ENCODE measurements at regions not wholly inside any gene's neighbourhood (a gene's known extent, or its start where the extent isn't known, plus 50 kb on each side); places are given as distances from the start of the nearest gene placed in this dataset.

DNA sequence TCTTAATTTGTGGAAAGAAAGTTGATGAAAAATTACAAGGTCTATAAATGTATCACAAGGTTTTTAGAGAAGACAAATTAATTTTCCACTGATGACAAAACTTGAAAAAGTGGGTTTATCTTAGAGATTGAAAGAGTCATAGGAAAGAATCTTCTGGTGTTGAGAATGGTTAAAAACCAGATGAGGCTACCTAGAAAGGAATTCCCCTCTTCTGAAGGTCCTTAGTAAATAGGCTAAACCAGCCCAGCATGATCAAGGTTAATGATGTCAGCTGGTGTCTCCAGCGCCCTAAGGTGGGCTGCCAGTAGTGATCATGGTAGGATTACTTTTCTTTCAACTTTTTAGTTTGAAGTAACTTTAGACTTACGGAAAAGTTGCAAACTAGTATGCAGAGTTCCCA is 71.8 kb upstream of the PGRMC2 start:
- TF ChIP-seq, protein P1, sequence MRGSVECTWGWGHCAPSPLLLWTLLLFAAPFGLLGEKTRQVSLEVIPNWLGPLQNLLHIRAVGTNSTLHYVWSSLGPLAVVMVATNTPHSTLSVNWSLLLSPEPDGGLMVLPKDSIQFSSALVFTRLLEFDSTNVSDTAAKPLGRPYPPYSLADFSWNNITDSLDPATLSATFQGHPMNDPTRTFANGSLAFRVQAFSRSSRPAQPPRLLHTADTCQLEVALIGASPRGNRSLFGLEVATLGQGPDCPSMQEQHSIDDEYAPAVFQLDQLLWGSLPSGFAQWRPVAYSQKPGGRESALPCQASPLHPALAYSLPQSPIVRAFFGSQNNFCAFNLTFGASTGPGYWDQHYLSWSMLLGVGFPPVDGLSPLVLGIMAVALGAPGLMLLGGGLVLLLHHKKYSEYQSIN (CRISPR knock-in tag; IDR thresholded peaks at IDR 0.05; ENCODE audit: borderline replicate concordance), result no peak
- TF ChIP-seq FOXM1 (CRISPR knock-in tag; IDR thresholded peaks at IDR 0.05) (no peak), PRDM15 (CRISPR knock-in tag; IDR thresholded peaks at IDR 0.05) (no peak), POLR2A (IDR thresholded peaks at IDR 0.05; ENCODE audit: insufficient read depth in 1 of 2, low read depth in 2 of 2, low read length in 2 of 2) (no peak), ZNF326 (CRISPR knock-in tag; IDR thresholded peaks at IDR 0.05; ENCODE audit: borderline replicate concordance) (no peak), TARDBP (CRISPR knock-in tag; IDR thresholded peaks at IDR 0.05) (no peak), MAZ (IDR thresholded peaks at IDR 0.05; ENCODE audit: borderline replicate concordance, low read depth, low read length) (no peak), MAZ (CRISPR knock-in tag; IDR thresholded peaks at IDR 0.05; ENCODE audit: low read depth) (no peak)

Data from HepG2 (cell line).